Endothelial cell of umbilical vein (primary cell): ENCODE measurements at regions not wholly inside any gene's neighbourhood (a gene's known extent, or its start where the extent isn't known, plus 50 kb on each side); places are given as distances from the start of the nearest gene placed in this dataset.

ENCODE experiments used
- BruUV-seq: library from RNA; stranded (reverse); fragments of 400-500 nt; replicated peaks from 2 replicates; lab custom pipeline; 2021; lab: Mats Ljungman, UMichigan
- CTCF ChIA-PET: fragments of 300-600, 350-600 bp; sonication (Branson Sonifier 250); formaldehyde crosslinking; loops from one replicate; lab custom pipeline; 2021; ENCODE audit warnings: antibody characterized with exemption, inconsistent platforms; lab: Charles Lee
- POLR2A ChIA-PET: fragments of 300-600, 350-600 bp; sonication (Branson Sonifier 250); formaldehyde crosslinking; loops from one replicate; lab custom pipeline; 2021; ENCODE audit warnings: antibody characterized with exemption, inconsistent platforms; lab: Charles Lee
- DNase-seq: peaks from one replicate; pipeline ENCODE4 v3.0.0-alpha.2; 2011; ENCODE audit warnings: low read depth, low spot score
- FAIRE-seq: peaks from 2 replicates; lab custom pipeline; 2011; peaks lifted over from hg19 to GRCh38; lab: Jason Lieb, UNC
- H2AFZ ChIP-seq: 2 replicates; pipeline ENCODE4 v1.6.0; 2012; ENCODE audit warnings: low read depth, low read length, control low read depth, inconsistent platforms
- H3K27ac ChIP-seq: 2 replicates; pipeline ENCODE4 v1.5.1; 2011; ENCODE audit warnings: low read depth, mild to moderate bottlenecking, control low read depth, low read length, moderate library complexity; ENCODE audit not compliant: insufficient read depth
- H3K27me3 ChIP-seq, 2 experiments: 2 replicates each; pipeline versions ENCODE4 v1.6.0 to v1.6.1; 2011; ENCODE audit warnings: low read length in 2 of 2, mixed read lengths in 1 of 2; ENCODE audit not compliant: control insufficient read depth in 2 of 2, insufficient read depth in 2 of 2
- H3K36me3 ChIP-seq, 2 experiments: 2 replicates in 1 of 2; 3 replicates in 1 of 2; pipeline ENCODE4 v1.5.1; 2011; ENCODE audit warnings: low read length in 2 of 2, mild to moderate bottlenecking in 1 of 2, moderate library complexity in 1 of 2; ENCODE audit not compliant: control insufficient read depth in 2 of 2, insufficient read depth in 2 of 2; ENCODE audit errors: extremely low read depth in 1 of 2
- H3K4me1 ChIP-seq: 3 replicates; pipeline ENCODE4 v1.5.1; 2011; ENCODE audit warnings: mild to moderate bottlenecking, low read length; ENCODE audit not compliant: control insufficient read depth, insufficient read depth; ENCODE audit errors: extremely low read depth
- H3K4me2 ChIP-seq: 2 replicates; pipeline ENCODE4 v1.6.1; 2011; ENCODE audit warnings: low read length, control low read depth, mixed read lengths; ENCODE audit not compliant: insufficient read depth
- H3K4me3 ChIP-seq, 3 experiments: fragments of 200-600 bp in 1 of 3; sonication (generic), shearing (Covaris generic) in 1 of 3; replicated peaks in 1 of 3; 2 replicates each; pipeline ENCODE4 v1.5.1; 2011 to 2016; ENCODE audit warnings: control low read depth in 3 of 3, low read length in 3 of 3, mild to moderate bottlenecking in 2 of 3, inconsistent platforms in 1 of 3, low read depth in 1 of 3, moderate library complexity in 1 of 3; ENCODE audit not compliant: insufficient read depth in 1 of 3
- H3K79me2 ChIP-seq: 2 replicates; pipeline ENCODE4 v1.6.0; 2012; ENCODE audit warnings: low read length, inconsistent platforms; ENCODE audit not compliant: control insufficient read depth, insufficient read depth
- H3K9ac ChIP-seq: replicated peaks from 2 replicates; pipeline ENCODE3; 2011; ENCODE audit warnings: low read length, control low read depth; ENCODE audit not compliant: insufficient read depth; ENCODE audit errors: extremely low read depth
- H3K9me1 ChIP-seq: replicated peaks from 3 replicates; pipeline ENCODE4 v1.6.0; 2011; ENCODE audit warnings: mild to moderate bottlenecking, low read length; ENCODE audit not compliant: control insufficient read depth, insufficient read depth; ENCODE audit errors: extremely low read depth
- H3K9me3 ChIP-seq: replicated peaks from 2 replicates; pipeline ENCODE4 v1.5.1; 2012; ENCODE audit warnings: low read length, inconsistent platforms; ENCODE audit not compliant: control insufficient read depth, insufficient read depth
- H4K20me1 ChIP-seq: replicated peaks from 2 replicates; pipeline ENCODE3; 2011; ENCODE audit warnings: mild to moderate bottlenecking, low read length; ENCODE audit not compliant: control insufficient read depth, insufficient read depth; ENCODE audit errors: extremely low read depth
- EZH2 ChIP-seq: IDR thresholded peaks from 2 replicates; pipeline ENCODE4 v1.6.1; 2012; ENCODE audit warnings: borderline replicate concordance, low read depth, mild to moderate bottlenecking, moderate library complexity, low read length, inconsistent platforms; ENCODE audit not compliant: severe bottlenecking
- FOS ChIP-seq: IDR thresholded peaks from 2 replicates; pipeline ENCODE4 v1.6.1; 2011; ENCODE audit warnings: mild to moderate bottlenecking, low read length, moderate library complexity, borderline replicate concordance; ENCODE audit not compliant: insufficient read depth
- GATA2 ChIP-seq: IDR thresholded peaks from 2 replicates; pipeline ENCODE4 v1.7.0; 2011; ENCODE audit warnings: low read depth, mild to moderate bottlenecking, moderate library complexity, mixed read lengths, low read length; ENCODE audit not compliant: insufficient read length, insufficient read depth
- JUN ChIP-seq: IDR thresholded peaks from 2 replicates; pipeline ENCODE4 v1.6.1; 2011; ENCODE audit warnings: borderline replicate concordance, low read depth; ENCODE audit not compliant: insufficient read length, insufficient read depth
- MAX ChIP-seq: IDR thresholded peaks from 2 replicates; pipeline ENCODE4 v1.6.1; 2011; ENCODE audit not compliant: insufficient read depth, insufficient read length
- MYC ChIP-seq: IDR thresholded peaks from one replicate; pipeline ENCODE4 v1.6.1; 2011; ENCODE audit warnings: mild to moderate bottlenecking, low read depth, low read length
- POLR2A ChIP-seq: IDR thresholded peaks from 2 replicates; pipeline ENCODE4 v1.6.1; 2012; ENCODE audit warnings: low read depth, mild to moderate bottlenecking, control low read depth, low read length
- POLR2AphosphoS5 ChIP-seq: IDR thresholded peaks from 2 replicates; pipeline ENCODE4 v1.6.1; 2012; ENCODE audit warnings: low read depth, mild to moderate bottlenecking, control low read depth, low read length, moderate library complexity; ENCODE audit not compliant: insufficient read depth
- dilution Hi-C: fragments of 300-500 bp; cut with MboI; formaldehyde crosslinking; loops from one replicate; pipeline ENCODE4 v1.15.0; 2019; ENCODE audit warnings: low sequenced_read_pairs; ENCODE audit not compliant: extremely low pct_ligation_motif_present
- intact Hi-C: fragments of 100-400 bp; cut with micrococcal nuclease; formaldehyde crosslinking; loops from one replicate; pipeline ENCODE4 v1.10.0; 2022
- TF ChIP-seq, protein P1 (sequence below), 2 donors: IDR thresholded peaks; 1 replicate in 1 of 2; 2 replicates in 1 of 2; pipeline ENCODE4 v1.5.1; 2011; ENCODE audit warnings: low read length in 2 of 2, mild to moderate bottlenecking in 2 of 2, moderate library complexity in 2 of 2, control low read depth in 1 of 2, inconsistent platforms in 1 of 2, low read depth in 1 of 2; ENCODE audit not compliant: insufficient read depth in 1 of 2; ENCODE audit errors: extremely low read depth in 1 of 2

DNA sequence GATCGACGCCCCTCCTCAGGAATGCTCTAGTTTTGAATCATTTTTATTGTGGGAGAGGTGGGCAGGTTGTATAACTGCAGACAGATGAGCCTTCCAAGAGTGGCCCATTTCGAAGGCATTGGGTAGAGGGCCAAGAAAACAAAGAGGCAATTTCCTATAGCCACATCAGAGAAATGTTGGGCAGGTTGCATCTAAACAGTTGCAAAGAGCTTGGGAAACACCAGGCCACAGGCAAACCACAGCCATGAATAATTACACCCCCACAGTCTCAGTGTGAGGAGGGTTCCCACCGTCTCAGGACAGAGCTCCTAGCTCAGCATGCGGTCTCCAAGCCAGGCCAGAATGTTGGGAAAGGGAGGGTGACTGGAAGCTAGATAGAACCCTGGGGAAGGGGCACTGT is 257.3 kb downstream of the ABHD5 start:
- Histone ChIP-seq H3K4me3 (no peak overlapping the region), H3K36me3 (no peaks in the 10 kb centered on the region), H3K4me2 (no peak overlapping the region), H3K79me2 (no peaks in the 10 kb centered on the region), H2AFZ (no peak overlapping the region), H3K9ac (no peak overlapping the region), H3K9me3 (no peaks in the 10 kb centered on the region), H3K9me1 (no peaks in the 10 kb centered on the region), H3K27me3 (peaks cover 0 to 1% of the 10 kb centered on the region in 2 experiments), H4K20me1 (no peaks in the 10 kb centered on the region), H3K27ac (no peak overlapping the region), H3K4me1 (no peaks in the 10 kb centered on the region)
- intact Hi-C loops (no loop called here), dilution Hi-C loops (no loop called here)
- TF ChIP-seq FOS (no peak), MAX (no peak), EZH2 (no peak), JUN (no peak), POLR2A (no peak), GATA2 (no peak), POLR2AphosphoS5 (no peak), MYC (no peak)
- TF ChIP-seq, protein P1, sequence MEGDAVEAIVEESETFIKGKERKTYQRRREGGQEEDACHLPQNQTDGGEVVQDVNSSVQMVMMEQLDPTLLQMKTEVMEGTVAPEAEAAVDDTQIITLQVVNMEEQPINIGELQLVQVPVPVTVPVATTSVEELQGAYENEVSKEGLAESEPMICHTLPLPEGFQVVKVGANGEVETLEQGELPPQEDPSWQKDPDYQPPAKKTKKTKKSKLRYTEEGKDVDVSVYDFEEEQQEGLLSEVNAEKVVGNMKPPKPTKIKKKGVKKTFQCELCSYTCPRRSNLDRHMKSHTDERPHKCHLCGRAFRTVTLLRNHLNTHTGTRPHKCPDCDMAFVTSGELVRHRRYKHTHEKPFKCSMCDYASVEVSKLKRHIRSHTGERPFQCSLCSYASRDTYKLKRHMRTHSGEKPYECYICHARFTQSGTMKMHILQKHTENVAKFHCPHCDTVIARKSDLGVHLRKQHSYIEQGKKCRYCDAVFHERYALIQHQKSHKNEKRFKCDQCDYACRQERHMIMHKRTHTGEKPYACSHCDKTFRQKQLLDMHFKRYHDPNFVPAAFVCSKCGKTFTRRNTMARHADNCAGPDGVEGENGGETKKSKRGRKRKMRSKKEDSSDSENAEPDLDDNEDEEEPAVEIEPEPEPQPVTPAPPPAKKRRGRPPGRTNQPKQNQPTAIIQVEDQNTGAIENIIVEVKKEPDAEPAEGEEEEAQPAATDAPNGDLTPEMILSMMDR (IDR thresholded peaks at IDR 0.05; ENCODE audit: extremely low read depth in 1 of 2, insufficient read depth in 1 of 2, low read depth in 1 of 2, low read length in 2 of 2), result no peak
- no TSS peak for BruUV-seq
- ChIA-PET CTCF (no interaction called here), POLR2A (no interaction called here)
- DNase-seq, result no peak
- FAIRE-seq, result no peak
